VCaP (cell line): ENCODE measurements at regions not wholly inside any gene's neighbourhood (a gene's known extent, or its start where the extent isn't known, plus 50 kb on each side); places are given as distances from the start of the nearest gene placed in this dataset.
"Not testable (repeated sequence)": the region's sequence is repeated elsewhere in the genome, so short reads cannot be mapped to it uniquely, and the experiment has no call there.

ENCODE experiments used
- H3K27ac ChIP-seq: fragments of 450-650 bp; 2 replicates; pipeline ENCODE4 v1.5.1; 2017
- CTCF ChIP-seq: fragments of 450-650 bp; conservative IDR thresholded peaks from 2 replicates; pipeline ENCODE4 v1.5.1; 2017; ENCODE audit warnings: mild to moderate bottlenecking, moderate library complexity

- no peak for TF ChIP-seq CTCF
- no peak overlapping the region for H3K27ac ChIP-seq
Observed at GRCh38 chr3:154864947-154865346, 215.2 kb upstream of the MME start.

- no peak for TF ChIP-seq CTCF
- no peak overlapping the region for H3K27ac ChIP-seq
Observed at GRCh38 chr3:154862265-154862664, 217.9 kb upstream of the MME start.

GRCh38 chr3:154852998-154853397 lies 227.1 kb upstream of the MME start:
- H3K27ac ChIP-seq: not testable (repeated sequence)

GRCh38 chr3:154852515-154852914 lies 227.6 kb upstream of the MME start:
- no peak overlapping the region for H3K27ac ChIP-seq
- no peak for TF ChIP-seq CTCF

GRCh38 chr3:154851644-154852043 lies 228.5 kb upstream of the MME start:
- no peak overlapping the region for H3K27ac ChIP-seq
- TF ChIP-seq CTCF: no peak

- TF ChIP-seq CTCF: no peak
- H3K27ac ChIP-seq: no peak overlapping the region; the same call in 1 of the 2 replicates
Observed at GRCh38 chr3:154850921-154851320, 229.2 kb upstream of the MME start.

GRCh38 chr3:154849408-154849807 lies 230.7 kb upstream of the MME start:
- no peak overlapping the region for H3K27ac ChIP-seq
- TF ChIP-seq CTCF: no peak

GRCh38 chr3:154844863-154845262 lies 235.3 kb upstream of the MME start:
- no peak for TF ChIP-seq CTCF
- H3K27ac ChIP-seq: no peak overlapping the region
